Calu3 (cell line): ENCODE measurements at regions not wholly inside any gene's neighbourhood (a gene's known extent, or its start where the extent isn't known, plus 50 kb on each side); places are given as distances from the start of the nearest gene placed in this dataset.

Source experiments
- BruUV-seq: library from RNA; stranded (reverse); fragments of 400-500 nt; replicated peaks from 2 replicates; lab custom pipeline; 2021; lab: Mats Ljungman, UMichigan
- CTCF ChIA-PET: fragments of 300-600 bp; sonication (Branson Sonifier 250); formaldehyde crosslinking; loops from one replicate; lab custom pipeline; 2022; ENCODE audit warnings: antibody characterized with exemption; lab: Charles Lee
- DNase-seq: peaks from one replicate; pipeline ENCODE4 v3.0.0; 2022
- H3K27ac Mint-ChIP-seq: one replicate; pipeline ENCODE4 v1.8.0; 2022; ENCODE audit warnings: mixed read lengths; ENCODE audit not compliant: unreplicated experiment
- H3K27me3 Mint-ChIP-seq: one replicate; pipeline ENCODE4 v1.8.0; 2022; ENCODE audit warnings: mixed read lengths; ENCODE audit not compliant: unreplicated experiment
- H3K36me3 Mint-ChIP-seq: one replicate; pipeline ENCODE4 v1.8.0; 2022; ENCODE audit warnings: mild to moderate bottlenecking, moderate library complexity, mixed read lengths; ENCODE audit not compliant: insufficient read depth, unreplicated experiment
- H3K4me1 Mint-ChIP-seq: one replicate; pipeline ENCODE4 v1.8.0; 2022; ENCODE audit warnings: mild to moderate bottlenecking, low read depth, mixed read lengths; ENCODE audit not compliant: unreplicated experiment
- H3K4me3 Mint-ChIP-seq: one replicate; pipeline ENCODE4 v1.8.0; 2022; ENCODE audit warnings: mild to moderate bottlenecking, low read depth, moderate library complexity, mixed read lengths; ENCODE audit not compliant: unreplicated experiment
- H3K9me3 Mint-ChIP-seq: one replicate; pipeline ENCODE4 v1.8.0; 2022; ENCODE audit warnings: low read depth, mixed read lengths; ENCODE audit not compliant: unreplicated experiment
- CTCF ChIP-seq: fragments of 200-600 bp; IDR thresholded peaks from one replicate; pipeline ENCODE4 v1.8.0; 2022; ENCODE audit warnings: antibody characterized with exemption; ENCODE audit not compliant: unreplicated experiment
- intact Hi-C: fragments of 100-400 bp; cut with micrococcal nuclease; formaldehyde crosslinking; loops from one replicate; pipeline ENCODE4 v1.10.0; 2022; ENCODE audit not compliant: unreplicated experiment

GRCh38 chr14:89524990-89525667 is 108.1 kb upstream of the FOXN3 start:
- CTCF ChIA-PET = no interaction called here
- H3K4me1 Mint-ChIP-seq = no peaks in the 10 kb centered on the region
- TF ChIP-seq CTCF = no peak
- intact Hi-C loops = no loop called here
- no peak for DNase-seq
- no peak overlapping the region for H3K4me3 Mint-ChIP-seq
- H3K27ac Mint-ChIP-seq = no peak overlapping the region
- no peaks in the 10 kb centered on the region for H3K27me3 Mint-ChIP-seq
- H3K36me3 Mint-ChIP-seq = no peaks in the 10 kb centered on the region
- peaks cover 4% of the 10 kb centered on the region for H3K9me3 Mint-ChIP-seq
- no TSS peak for BruUV-seq

- Mint-ChIP-seq H3K27ac (no peak overlapping the region), H3K27me3 (peaks cover 5% of the 10 kb centered on the region)
Measured at GRCh38 chr14:89524412-89524811, 107.4 kb upstream of the FOXN3 start.

GRCh38 chr14:89521988-89522387 is 105.0 kb upstream of the FOXN3 start:
- Mint-ChIP-seq H3K27me3 (peaks cover 11% of the 10 kb centered on the region), H3K9me3 (peaks cover 9% of the 10 kb centered on the region), H3K4me1 (no peaks in the 10 kb centered on the region), H3K27ac (no peak overlapping the region), H3K36me3 (no peaks in the 10 kb centered on the region), H3K4me3 (no peak overlapping the region)
- CTCF ChIA-PET = no interaction called here
- TF ChIP-seq CTCF = no peak
- no TSS peak for BruUV-seq
- intact Hi-C loops = no loop called here
- DNase-seq = no peak

More at GRCh38 chr14:89524412-89524811, 107.4 kb upstream of the FOXN3 start:
- Mint-ChIP-seq H3K4me3 (no peak overlapping the region), H3K4me1 (no peaks in the 10 kb centered on the region), H3K9me3 (peaks cover 6% of the 10 kb centered on the region), H3K36me3 (no peaks in the 10 kb centered on the region)
- CTCF ChIA-PET = no interaction called here
- no TSS peak for BruUV-seq
- no peak for DNase-seq
- intact Hi-C loops = no loop called here
- no peak for TF ChIP-seq CTCF

- H3K27me3 Mint-ChIP-seq = peaks cover 15% of the 10 kb centered on the region
- CTCF ChIA-PET = no interaction called here
- H3K36me3 Mint-ChIP-seq = no peaks in the 10 kb centered on the region
- no peak overlapping the region for H3K4me3 Mint-ChIP-seq
- intact Hi-C loops = no loop called here
- H3K27ac Mint-ChIP-seq = no peak overlapping the region
- no peak for DNase-seq
- TF ChIP-seq CTCF = no peak
- no TSS peak for BruUV-seq
- H3K9me3 Mint-ChIP-seq = peaks cover 9% of the 10 kb centered on the region
- no peaks in the 10 kb centered on the region for H3K4me1 Mint-ChIP-seq
Measured at GRCh38 chr14:89519040-89519439, 102.0 kb upstream of the FOXN3 start.
